GDM1 (cell line): ENCODE measurements at regions not wholly inside any gene's neighbourhood (a gene's known extent, or its start where the extent isn't known, plus 50 kb on each side); places are given as distances from the start of the nearest gene placed in this dataset.

Experiments
- DNase-seq: peaks from one replicate; lab custom pipeline; 2025; lab: John Stamatoyannopoulos, UW

DNA sequence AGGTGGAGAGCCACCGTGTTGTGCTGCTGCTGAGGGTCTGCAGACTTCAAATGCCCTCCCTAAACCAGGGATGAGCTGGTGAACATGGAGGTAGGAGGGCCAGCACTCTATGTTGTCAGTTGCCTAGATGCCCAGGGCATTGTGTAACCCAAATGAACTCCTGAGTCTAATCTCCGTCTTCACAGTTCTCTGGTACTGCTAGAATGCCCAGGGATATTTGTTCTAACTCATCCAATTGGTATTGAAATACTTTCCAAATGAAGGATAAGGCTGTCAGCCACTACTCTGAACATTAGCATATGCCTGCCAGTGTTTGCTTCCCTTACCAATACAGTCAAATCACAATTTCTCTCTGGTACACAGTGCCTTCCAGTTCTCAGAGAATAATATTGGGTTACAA lies 492.6 kb downstream of the SLC4A3 start:
- no peak for DNase-seq

DNA sequence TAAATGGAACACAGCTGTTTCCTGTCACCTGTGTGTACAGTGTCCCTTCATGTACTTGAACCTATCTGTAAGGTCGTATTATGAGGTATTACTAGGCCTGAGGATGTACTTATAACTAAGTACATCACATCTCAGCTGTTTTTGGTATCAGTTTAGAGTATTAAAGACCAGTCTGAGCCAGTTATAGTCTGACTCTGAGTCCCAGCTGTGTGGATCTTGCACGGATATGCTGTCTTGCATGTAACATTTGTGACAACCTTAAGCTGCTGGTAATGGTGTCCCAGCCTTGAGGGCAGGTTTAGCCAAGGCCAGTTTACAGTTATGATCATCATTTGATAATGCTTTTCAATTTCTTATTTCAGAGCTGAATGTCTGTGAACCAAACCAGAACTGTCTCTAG lies 496.3 kb downstream of the SLC4A3 start:
- DNase-seq: no peak

DNA sequence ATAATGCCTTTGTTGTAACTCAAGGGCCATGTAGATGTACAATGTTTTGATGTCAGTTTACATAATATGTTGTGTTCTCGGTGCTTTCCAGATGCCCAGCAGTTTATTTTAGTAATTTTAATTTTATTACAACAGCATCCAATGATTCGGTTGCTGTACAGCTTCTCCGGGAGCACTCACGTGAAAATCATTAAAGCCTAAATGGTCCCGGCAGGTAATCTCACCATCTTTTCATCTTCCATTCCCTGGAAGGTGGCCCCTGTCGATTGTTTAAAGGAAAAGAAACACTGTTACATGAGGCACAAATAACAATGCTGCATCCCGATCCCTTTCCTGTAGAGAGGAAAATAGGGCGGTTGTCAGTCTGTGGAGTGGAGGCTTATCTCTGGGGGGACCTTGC lies 498.1 kb downstream of the SLC4A3 start:
- DNase-seq: no peak

DNA sequence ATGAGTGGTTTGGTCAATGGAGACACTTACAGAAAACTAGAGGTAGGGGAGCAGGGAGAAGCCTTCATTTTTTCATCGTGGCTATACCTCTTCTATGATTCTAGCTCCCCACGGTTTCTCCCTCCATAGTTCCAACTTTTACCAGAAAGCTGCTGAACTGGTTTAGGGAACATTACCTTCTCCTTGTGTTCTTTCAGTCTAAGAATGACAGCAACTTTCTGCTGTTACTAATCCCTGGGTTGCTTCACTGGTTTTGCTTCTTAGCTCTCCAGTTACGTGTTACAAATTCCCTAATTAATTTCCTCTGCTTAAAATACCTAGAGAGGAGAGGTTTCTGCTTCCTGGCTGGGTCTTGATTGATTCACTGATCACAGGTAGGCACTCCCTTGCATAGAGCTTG lies 499.9 kb downstream of the SLC4A3 start:
- DNase-seq: no peak

DNA sequence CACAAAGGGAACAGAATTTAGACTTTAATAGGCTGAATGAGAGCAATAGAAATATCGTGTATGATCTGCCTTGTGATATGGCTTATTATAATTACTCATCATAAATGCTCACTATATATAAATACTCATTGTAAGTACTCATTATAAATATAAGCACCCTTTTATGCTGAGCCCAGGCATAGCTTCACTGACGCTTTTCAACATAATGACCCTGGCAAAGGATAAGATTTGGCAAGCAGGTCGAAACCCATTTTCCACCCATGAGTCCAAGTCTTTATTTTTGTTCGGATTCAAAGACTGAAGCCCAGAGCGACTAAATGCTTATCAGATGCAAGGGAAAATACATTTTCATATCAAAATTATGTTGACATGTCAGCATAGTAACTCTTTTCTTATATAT lies 500.4 kb downstream of the SLC4A3 start:
- DNase-seq: no peak

DNA sequence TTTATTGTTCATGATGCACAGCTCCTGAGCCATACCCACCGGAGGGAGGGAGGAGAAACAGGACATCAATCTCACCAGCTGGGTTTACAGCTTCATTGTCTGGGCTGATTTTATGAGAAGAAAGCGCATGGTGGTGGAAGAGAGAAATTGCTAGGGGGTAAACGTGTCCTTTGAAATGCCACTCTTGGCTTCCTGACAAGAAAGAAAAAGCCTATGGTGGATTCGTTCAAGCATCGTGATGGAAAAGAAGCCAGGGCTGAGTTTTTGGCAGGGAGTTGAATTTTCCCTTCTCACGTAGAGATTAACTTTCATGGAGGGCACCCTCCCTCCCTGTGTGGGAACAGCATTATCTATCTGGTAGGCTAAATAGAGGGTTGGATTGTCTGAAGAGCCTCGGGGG lies 502.0 kb downstream of the SLC4A3 start:
- no peak for DNase-seq

DNA sequence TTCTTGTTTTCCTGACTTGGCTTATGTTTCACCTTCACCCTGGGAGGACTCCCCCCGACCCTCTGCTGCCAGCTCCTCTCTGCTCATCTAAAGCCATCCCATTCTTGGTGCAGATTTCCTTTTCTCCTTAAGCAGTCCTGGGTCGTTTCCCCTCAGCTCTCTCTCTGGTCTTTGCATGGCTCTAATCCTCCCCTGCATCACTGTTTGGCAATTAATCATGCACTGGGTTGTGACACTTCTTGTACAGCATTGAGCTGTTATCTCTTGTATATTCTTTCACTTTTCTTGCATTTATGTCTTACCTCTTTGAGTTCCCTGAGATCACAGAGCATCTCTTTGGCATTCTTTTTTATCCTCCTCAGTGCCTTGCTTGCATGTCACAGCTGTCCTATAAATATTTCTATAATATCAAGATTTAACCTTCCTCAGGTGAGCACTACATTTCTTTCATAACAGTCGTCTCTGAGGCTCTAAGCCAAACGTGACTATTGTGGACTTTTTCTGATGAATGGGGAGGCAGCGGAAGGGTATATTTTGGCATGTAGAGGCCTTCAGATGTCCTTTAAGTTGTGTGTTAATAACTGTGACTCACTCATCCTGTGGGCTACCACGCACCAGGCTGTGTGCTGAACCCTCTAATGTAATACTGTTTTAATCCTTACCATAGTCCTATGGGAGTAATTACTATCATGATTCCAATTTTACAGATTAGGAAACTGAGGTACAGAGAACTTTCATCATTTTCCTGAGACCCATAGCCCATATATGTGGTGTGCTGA lies 507.5 kb downstream of the SLC4A3 start:
- DNase-seq: no peak

DNA sequence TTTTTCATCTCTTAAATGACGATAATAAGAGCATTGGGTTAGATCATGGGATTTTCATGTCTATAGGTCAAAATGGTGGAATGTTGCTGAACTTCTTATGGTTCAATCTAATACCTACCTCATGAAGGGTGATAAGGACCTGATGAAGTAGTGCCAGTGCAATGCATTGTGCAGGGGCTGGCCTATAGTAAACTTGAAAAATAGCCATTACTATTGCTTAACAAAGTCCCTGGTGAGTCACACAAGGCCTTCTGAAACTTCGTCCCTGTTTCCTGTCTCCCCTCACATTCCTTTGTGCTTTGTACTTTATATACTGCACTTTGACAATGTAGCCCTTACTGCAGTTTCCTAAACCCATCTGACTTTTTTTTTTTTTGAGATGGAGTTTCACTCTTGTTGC lies 515.9 kb downstream of the SLC4A3 start:
- no peak for DNase-seq

DNA sequence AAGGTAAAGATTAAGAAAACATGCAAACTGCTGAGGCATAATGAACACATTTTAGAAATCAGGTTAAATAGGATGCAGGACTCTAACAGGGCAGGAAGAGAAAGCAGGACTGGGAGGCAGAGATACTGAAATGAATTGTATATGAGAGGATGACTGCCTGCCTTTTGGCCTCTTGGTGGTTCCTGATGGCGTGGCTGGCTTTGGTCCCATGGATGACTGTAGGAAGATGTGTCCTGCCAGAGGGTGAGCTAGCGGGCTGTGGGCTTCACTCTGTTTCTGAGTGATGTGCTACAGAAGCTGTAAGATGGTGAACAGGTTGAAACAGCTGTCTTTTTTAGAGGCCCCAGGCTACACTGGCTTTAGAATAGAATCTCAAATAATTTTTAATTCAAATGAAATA lies 517.0 kb downstream of the SLC4A3 start:
- no peak for DNase-seq

DNA sequence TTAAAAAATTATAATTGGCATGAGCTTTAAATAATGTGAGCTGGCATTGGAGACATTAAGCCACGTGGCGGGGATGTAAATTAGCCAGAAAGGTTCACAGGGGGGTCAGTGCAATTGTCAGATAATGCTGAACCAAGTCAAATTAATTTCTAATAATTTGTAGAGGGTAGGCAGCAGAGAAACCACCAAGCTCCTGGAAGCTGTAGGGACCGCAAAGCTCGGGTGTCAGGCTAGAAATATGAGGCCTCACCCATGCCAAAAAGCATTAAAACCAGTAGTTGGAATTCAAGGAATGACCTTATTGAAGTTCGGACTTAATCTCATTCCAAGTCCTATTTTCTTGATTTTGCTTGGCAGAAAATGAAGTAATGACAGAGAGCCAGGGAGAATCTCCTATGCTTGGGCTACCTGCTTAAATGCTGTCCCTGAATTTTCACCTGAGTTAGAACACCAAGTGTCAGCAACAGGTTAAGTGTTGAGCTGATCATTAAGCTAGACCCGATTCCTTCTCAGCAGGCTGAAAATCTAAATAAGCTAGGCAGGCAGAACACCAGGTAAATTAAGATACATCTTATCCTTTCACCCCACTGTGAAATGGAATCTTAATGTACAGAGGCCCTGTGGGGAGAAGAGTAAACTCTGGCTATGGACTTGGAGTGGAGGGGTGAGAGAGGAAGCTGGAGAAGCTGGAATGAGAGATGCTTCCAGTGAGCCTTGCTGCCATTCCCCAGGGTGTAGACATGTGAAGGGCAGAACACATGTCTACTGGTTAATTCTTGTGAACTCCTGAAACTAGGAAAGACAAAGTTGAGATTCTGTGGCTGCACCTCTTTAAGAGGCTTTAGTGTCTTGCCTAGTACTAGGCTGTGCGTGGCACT lies 520.0 kb downstream of the SLC4A3 start:
- DNase-seq: no peak

DNA sequence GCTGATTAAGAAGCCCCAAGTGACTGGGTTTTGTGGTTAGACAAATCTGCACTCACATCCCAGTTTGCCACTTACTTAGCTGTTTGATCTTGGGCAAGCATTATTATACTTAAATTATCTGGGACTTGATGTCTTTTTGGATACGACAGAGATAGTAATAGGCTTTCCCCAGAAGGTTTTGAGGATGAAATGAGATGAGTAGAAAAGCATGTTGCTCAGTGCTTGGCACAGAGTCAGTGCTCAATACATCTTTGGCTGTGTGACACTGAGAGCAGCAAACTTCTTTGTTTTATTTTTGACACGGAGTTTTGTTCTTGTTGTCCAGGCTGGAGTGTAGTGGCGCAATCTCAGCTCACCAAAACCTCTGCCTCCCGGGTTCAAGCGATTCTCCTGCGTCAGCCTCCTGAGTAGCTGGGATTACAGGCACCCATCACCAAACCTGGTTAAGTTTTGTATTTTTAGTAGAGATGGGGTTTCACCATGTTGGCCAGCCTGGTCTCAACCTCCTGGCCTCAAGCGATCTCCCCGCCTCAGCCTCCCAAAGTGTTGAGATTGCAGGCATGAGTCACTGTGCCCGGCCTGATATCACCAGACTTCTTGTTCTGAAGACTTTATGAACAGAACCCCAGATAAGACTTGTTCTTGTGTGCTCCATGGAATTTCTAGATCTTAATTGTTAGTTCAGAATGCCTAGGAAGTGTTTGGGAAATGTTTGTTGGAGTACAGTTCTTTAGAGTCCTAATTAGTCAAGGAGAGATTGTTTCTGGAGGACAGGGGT lies 521.2 kb downstream of the SLC4A3 start:
- no peak for DNase-seq

DNA sequence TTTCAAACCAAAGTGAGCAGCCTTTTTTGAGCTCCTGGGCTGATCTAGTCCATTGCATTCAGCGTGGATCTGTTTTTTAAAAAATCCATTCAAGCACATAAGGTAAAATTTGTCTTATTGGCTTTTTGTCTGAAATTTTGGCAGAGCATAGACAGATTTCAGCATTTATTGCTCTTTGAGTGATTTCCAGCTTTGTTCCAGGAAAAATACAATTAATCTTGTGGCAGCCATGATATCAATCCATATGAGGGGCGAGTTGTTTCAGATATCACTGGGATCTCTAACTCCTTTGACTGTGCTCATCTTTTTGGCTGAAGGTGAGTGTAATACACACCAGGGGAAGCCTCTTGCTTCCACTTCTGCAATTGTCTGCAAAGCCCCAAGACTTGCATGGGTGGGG lies 523.9 kb downstream of the SLC4A3 start:
- no peak for DNase-seq

DNA sequence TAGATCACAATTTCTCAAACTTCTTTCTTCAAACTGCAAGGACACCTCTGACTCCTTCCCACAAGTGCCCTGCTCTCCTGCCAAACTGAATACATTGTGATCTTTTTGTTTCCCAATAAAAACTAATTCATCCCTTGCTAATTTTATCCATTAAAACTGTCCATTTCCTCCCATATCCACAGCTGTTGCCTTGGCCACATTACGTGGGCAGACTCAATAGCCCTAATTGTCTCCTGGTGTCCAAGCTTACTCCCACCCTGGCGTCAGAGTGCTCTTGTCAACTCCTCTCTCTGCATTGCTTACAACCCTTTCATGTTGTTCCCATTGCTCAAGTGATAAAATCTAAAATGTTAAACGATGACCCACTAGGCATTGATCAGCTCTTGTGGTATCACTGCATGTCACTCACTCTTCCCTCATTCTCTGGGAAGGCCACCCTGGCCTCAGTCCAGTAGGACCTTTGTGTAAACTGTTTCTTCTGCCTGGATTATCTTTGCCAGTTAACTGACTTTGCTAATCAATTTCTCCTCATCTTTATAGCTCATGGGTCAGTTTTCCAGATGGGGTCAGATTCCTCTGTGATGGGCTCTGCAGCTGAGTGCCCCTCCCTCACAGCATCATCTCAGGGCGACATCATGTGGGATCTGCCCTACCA lies 525.0 kb downstream of the SLC4A3 start:
- no peak for DNase-seq

DNA sequence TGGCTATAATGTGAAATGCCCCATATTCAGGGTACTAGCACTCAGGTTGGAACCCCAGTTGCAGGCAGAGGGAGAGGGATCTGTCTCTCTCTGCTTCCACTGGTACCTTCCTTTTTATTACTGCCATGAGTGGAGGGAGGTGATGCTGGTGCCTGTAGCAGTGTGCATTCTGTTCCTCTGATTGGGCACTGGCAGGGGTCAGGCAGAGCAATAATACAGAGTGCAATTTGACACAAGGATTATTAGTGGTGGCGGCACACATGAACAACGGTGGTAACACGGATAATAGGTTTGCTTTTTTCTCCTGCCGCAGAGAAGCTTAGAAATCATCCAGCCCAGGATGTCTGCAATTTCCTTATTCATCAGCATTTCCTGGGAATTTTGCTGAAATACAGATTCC lies 525.7 kb downstream of the SLC4A3 start:
- DNase-seq: no peak

DNA sequence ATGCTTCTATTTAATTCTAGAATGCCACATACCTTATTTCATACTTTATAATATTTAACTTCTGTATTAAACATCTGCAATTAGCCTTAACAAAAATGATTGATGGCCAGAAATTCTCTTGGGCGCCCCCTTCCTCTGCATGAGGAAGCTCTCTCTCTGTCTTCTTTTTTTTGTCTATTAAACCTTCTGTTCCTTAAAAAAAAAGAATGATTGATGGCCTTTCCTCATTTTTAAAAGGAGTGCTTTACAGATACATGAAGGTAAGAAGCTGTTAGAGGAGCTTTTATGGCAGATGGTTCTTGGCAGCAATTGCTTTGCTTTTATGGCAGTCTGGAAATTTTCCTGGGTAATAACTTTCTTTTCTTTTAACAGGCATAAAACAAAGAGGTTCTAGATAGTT lies 526.9 kb downstream of the SLC4A3 start:
- no peak for DNase-seq

DNA sequence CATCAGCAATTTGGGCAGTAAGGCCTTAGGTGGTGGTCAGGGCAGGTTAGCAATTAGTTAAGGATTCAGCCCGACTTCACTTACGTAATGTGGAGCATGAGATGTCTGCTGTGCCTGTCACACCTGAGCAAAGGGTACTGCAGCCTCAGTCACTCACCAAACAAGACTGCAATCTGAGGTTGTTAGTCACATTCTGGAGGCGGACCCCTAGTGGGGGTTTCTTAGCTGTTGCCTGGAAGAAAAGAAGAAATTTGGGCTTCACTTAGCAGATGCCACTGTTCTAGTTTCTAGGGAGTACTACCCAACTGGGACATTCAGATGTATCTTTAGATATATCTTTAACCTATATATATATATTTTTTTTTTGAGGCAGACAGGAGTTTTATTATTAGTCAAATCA lies 529.9 kb downstream of the SLC4A3 start:
- DNase-seq: no peak

DNA sequence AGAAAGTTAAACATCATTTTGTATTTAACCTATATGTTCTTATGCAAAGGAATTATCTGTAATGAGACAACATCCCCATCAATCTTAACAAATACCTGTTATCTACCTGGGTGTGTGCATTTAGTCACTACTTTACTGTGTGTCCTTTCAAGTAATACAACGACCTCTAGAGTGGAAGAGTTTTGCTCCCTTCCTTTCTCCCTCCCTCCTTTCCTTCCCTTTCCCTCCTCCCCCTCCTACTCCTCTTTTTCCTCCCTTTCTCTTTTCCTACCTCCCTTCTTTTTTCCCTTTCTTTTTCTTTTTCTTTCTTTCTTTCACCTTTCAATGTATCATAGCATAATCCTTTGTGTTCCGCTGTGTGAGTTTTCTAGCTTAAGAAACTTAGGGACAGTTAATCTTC lies 532.3 kb downstream of the SLC4A3 start:
- no peak for DNase-seq

DNA sequence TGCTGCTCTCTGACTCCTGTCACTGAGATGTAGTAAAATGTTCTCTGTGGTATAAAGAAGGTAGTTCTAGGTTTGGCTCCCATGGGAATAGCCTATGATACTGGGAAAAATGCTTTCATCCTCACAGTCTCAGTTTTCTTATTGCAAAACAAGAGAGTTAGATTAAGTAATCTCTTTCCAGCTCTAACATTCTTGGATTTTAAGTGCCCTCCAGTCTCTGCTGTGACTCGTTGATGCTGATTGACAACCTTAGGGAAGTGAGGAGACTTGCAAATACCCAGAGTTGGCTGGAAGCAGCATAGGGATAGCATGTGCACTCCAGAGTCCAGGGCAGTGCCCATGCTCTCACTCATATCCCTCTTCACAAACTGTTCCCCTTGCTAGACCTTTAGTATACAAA lies 534.9 kb downstream of the SLC4A3 start:
- no peak for DNase-seq

DNA sequence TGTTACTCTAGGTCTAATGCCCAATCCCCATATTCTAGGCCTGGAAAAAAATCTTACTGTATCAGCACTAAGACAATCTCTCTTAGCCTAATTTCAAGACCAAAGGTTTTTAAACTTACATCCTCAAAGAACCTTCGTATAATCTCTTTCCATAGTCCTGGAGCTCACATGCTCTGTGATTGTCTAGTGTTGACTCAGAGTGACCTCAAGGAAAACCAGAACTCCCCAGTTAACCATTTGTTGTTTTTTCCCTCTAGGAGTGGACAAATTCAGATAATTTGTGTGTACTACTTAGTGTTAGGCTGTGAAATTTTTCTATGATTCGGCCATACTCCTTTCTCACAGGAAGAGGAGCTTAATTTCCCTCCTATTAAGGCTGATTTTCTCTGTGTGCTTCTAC lies 536.1 kb downstream of the SLC4A3 start:
- DNase-seq: no peak

DNA sequence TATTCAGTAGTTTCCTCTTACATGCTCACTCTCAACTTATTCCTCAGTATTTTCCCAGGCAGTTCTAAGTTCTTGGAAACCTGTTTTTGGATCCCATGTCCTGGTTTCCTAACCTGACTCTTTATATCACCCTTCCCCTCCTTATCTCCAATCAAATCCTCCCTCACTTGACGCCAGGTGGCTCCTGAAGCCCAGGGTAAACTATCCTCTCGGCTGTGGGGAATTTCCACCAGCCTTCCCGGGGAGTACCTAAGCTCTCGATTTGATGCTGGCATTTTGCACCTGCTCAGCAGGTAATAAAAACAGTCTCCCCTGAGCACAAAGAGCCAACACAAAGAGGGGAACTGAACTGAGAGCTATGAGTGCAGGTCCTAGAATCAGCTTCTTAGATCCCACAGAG lies 538.0 kb downstream of the SLC4A3 start:
- DNase-seq: no peak

DNA sequence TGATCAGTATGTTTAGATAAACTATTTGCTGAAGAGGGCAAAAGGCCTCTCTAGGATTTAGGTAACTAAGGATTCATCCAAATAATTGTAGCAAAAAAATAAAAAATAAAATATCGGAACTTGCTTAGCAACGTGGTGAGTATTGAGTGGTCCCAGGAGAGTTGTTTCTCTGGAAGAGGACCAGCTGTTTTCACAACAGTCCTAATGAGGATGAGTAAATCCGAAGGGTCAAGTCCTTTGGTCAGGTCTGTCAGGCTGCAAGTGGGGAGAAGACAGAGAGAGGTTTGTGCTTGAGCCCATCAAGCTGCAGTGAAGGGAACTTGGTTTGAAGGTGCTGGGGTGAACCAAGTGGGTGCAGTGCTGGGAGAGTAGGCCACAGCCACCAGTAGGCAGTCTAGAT lies 539.2 kb downstream of the SLC4A3 start:
- DNase-seq: no peak

DNA sequence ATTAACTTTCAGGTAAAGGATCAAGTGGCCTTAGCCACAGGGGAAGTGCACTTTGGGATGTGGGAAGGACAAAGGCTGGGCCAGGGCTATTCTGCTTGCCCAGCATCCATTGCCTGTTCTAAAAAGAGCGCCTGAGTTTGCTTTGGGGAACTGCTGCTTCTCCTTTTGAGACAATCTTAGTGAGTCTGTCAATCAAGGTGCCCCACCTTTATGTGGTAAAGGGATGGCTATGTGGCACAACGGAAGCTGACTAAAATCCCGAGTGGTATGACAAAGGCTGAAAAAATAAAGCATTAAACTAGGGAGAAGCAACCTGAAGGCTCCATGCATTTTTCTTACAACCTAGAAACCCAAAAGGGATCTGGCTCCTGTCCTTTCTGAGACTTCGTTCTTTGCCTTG lies 540.5 kb downstream of the SLC4A3 start:
- DNase-seq: no peak
